CD8-positive, alpha-beta memory T cell (primary cell): ENCODE measurements at regions not wholly inside any gene's neighbourhood (a gene's known extent, or its start where the extent isn't known, plus 50 kb on each side); places are given as distances from the start of the nearest gene placed in this dataset.
"Not testable (repeated sequence)": the region's sequence is repeated elsewhere in the genome, so short reads cannot be mapped to it uniquely, and the experiment has no call there.

ENCODE experiments used
- CTCF ChIA-PET: fragments of 350-600 bp; sonication (Branson Sonifier 250); formaldehyde crosslinking; loops from one replicate; lab custom pipeline; 2021; ENCODE audit warnings: antibody characterized with exemption; lab: Charles Lee
- POLR2A ChIA-PET: fragments of 350-600 bp; sonication (Branson Sonifier 250); formaldehyde crosslinking; loops from one replicate; lab custom pipeline; 2021; ENCODE audit warnings: antibody characterized with exemption; lab: Charles Lee
- DNase-seq, 5 donors: peaks; one replicate each; pipeline versions ENCODE4 v3.0.0 to v3.0.0-alpha.2; 2020 to 2022; ENCODE audit warnings: mixed read lengths in 1 of 5
- H3K27ac ChIP-seq: one replicate; pipeline ENCODE4 v1.7.0; 2013; ENCODE audit warnings: low read depth, mild to moderate bottlenecking, low read length, moderate library complexity
- H3K27me3 ChIP-seq: 2 replicates; pipeline ENCODE4 v1.7.0; 2013; ENCODE audit warnings: low read length, mild to moderate bottlenecking; ENCODE audit not compliant: insufficient read depth, poor library complexity, severe bottlenecking
- H3K36me3 ChIP-seq: 2 replicates; pipeline ENCODE4 v1.7.0; 2013; ENCODE audit warnings: mild to moderate bottlenecking, low read length, moderate library complexity; ENCODE audit not compliant: insufficient read depth
- H3K4me1 ChIP-seq: 2 replicates; pipeline ENCODE4 v1.7.0; 2013; ENCODE audit warnings: mild to moderate bottlenecking, low read length, moderate library complexity; ENCODE audit not compliant: insufficient read depth
- H3K4me3 ChIP-seq: 2 replicates; pipeline ENCODE4 v1.7.0; 2013; ENCODE audit warnings: mild to moderate bottlenecking, low read length
- H3K9me3 ChIP-seq: 2 replicates; pipeline ENCODE4 v1.7.0; 2013; ENCODE audit warnings: mild to moderate bottlenecking, low read length
- H3K27ac Mint-ChIP-seq, 8 donors: one replicate each; pipeline ENCODE4 v1.8.0; 2020 to 2021; ENCODE audit warnings: mixed read lengths in 8 of 8, mild to moderate bottlenecking in 6 of 8, inconsistent platforms in 3 of 8, moderate library complexity in 3 of 8
- H3K27me3 Mint-ChIP-seq, 2 donors: one replicate each; pipeline ENCODE4 v1.8.0; 2020 to 2021; ENCODE audit warnings: mixed read lengths in 2 of 2, mild to moderate bottlenecking in 1 of 2, moderate library complexity in 1 of 2
- H3K36me3 Mint-ChIP-seq, 3 donors: one replicate each; pipeline ENCODE4 v1.8.0; 2020 to 2021; ENCODE audit warnings: mixed read lengths in 3 of 3, inconsistent platforms in 1 of 3, mild to moderate bottlenecking in 1 of 3
- H3K4me1 Mint-ChIP-seq, 3 donors: one replicate each; pipeline ENCODE4 v1.8.0; 2020 to 2021; ENCODE audit warnings: mixed read lengths in 3 of 3, inconsistent platforms in 1 of 3, mild to moderate bottlenecking in 1 of 3
- H3K4me3 Mint-ChIP-seq, 7 donors: one replicate each; pipeline ENCODE4 v1.8.0; 2020 to 2021; ENCODE audit warnings: mixed read lengths in 7 of 7, mild to moderate bottlenecking in 6 of 7, moderate library complexity in 4 of 7, inconsistent platforms in 2 of 7
- H3K9me3 Mint-ChIP-seq, 5 donors: one replicate each; pipeline ENCODE4 v1.8.0; 2020 to 2022; ENCODE audit warnings: mixed read lengths in 5 of 5, mild to moderate bottlenecking in 3 of 5, moderate library complexity in 2 of 5, inconsistent platforms in 1 of 5

DNA sequence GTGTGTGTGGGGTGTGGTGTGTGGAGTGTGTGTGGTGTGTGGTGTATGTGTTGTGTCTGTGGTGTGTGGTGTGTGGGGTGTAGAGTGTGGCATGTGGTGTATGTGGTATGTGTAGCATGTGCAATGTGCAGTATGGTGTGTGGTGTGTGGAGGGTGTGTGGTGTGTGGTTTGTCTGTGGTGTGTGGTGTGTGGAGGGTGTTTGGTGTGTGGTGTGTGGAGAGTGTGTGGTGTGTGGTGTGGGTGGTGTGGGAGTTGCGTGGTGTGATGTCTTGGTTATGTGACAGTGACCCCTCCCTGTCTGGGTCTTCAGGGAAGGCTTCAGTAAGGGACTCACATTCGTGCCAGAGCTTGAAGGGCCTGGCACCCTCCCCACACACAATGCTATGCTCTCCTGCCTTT lies 718.2 kb upstream of the SOX11 start:
- Mint-ChIP-seq H3K9me3 (peaks cover 4 to 9% (median 6%) of the 10 kb centered on the region in 5 donors), H3K4me1 (no peaks in the 10 kb centered on the region), H3K27ac (no peak overlapping the region), H3K36me3 (no peaks in the 10 kb centered on the region), H3K4me3 (no peak overlapping the region), H3K27me3 (no peaks in the 10 kb centered on the region)
- ChIA-PET CTCF (no interaction called here), POLR2A (no interaction called here)
- no peaks in the 10 kb centered on the region for H3K4me1 ChIP-seq
- H3K9me3 ChIP-seq = no peaks in the 10 kb centered on the region
- no peak overlapping the region for H3K4me3 ChIP-seq
- DNase-seq = no peak
- no peaks in the 10 kb centered on the region for H3K27me3 ChIP-seq
- no peaks in the 10 kb centered on the region for H3K36me3 ChIP-seq
- no peak overlapping the region for H3K27ac ChIP-seq

DNA sequence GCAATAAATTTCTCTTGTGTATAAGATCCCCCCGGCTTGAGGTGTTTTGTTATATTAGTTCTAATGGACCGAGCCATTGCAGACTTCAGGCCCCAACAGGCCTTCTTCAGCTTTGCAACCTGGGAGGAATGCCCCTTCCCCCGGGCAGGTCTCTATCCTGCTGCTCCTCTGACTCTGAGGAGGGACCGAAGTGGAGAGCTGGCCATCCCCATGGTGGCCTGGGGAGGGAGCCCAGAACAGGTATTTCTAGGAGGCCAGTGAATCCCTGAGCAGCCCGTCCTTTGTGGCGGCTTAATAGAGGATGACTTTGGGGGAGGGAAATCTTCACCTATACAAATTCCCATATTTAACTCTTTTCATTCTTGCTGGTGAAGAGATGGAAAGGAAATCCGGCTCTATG lies 715.8 kb upstream of the SOX11 start:
- Mint-ChIP-seq H3K27me3 (no peaks in the 10 kb centered on the region), H3K4me3 (no peak overlapping the region), H3K36me3 (no peaks in the 10 kb centered on the region), H3K4me1 (no peaks in the 10 kb centered on the region), H3K27ac (no peak overlapping the region), H3K9me3 (peaks cover 0 to 14% (median 4%) of the 10 kb centered on the region in 5 donors)
- Histone ChIP-seq H3K9me3 (no peaks in the 10 kb centered on the region), H3K4me3 (no peak overlapping the region), H3K4me1 (no peaks in the 10 kb centered on the region), H3K27ac (no peak overlapping the region), H3K36me3 (no peaks in the 10 kb centered on the region), H3K27me3 (no peaks in the 10 kb centered on the region)
- no peak for DNase-seq
- CTCF ChIA-PET = no interaction called here
- POLR2A ChIA-PET = no interaction called here

DNA sequence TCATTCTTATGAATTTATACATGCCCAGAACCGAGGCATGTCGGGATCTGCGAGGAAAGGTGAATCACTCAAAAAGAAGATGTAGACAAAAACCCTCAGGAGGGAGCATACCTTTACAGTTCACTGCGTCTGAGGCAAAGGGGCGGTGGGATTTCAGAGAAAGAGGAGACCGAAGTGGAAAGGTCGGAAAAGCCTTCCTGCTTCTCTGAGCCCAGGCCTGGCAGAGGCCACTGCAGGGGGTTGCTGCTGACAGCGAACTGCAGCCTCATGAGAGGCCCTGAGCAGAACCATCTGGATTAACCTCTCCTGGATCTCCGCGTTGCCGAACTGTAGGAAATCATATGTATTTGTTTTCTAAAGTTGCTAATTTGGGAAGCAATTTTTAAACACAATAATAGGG lies 713.1 kb upstream of the SOX11 start:
- H3K4me3 ChIP-seq = no peak overlapping the region
- no peaks in the 10 kb centered on the region for H3K4me1 ChIP-seq
- ChIA-PET POLR2A (no interaction called here), CTCF (no interaction called here)
- no peak for DNase-seq
- Mint-ChIP-seq H3K4me1 (no peaks in the 10 kb centered on the region), H3K4me3 (no peak overlapping the region), H3K9me3 (peaks cover 0 to 14% (median 6%) of the 10 kb centered on the region in 5 donors), H3K27ac (no peak overlapping the region), H3K27me3 (no peaks in the 10 kb centered on the region), H3K36me3 (no peaks in the 10 kb centered on the region)
- H3K27me3 ChIP-seq = no peaks in the 10 kb centered on the region
- H3K9me3 ChIP-seq = no peaks in the 10 kb centered on the region
- no peak overlapping the region for H3K27ac ChIP-seq
- no peaks in the 10 kb centered on the region for H3K36me3 ChIP-seq

DNA sequence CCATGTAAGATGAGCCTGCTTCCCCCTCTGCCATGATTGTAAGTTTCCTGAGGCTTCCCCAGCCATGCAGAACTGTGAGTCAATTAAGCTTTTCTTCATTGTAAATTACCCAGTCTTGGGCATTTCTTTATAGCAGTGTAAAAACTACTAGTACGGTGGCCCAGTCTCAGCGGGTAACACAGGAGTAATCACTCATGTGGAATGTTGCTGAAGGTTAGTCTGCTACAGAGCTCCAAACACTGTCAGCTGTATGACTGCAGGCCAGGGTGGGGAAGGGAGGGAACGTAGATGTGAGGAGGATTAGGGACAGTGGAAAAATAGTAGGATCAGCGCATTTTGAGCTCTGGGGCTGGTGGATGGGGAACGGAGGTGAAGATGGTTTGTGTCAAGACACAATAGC lies 711.2 kb upstream of the SOX11 start:
- no peaks in the 10 kb centered on the region for H3K9me3 ChIP-seq
- Mint-ChIP-seq H3K4me3 (no peak overlapping the region), H3K36me3 (no peaks in the 10 kb centered on the region), H3K27ac (no peak overlapping the region), H3K4me1 (no peaks in the 10 kb centered on the region), H3K9me3 (peaks cover 2 to 16% (median 8%) of the 10 kb centered on the region in 5 donors), H3K27me3 (no peaks in the 10 kb centered on the region)
- ChIA-PET POLR2A (no interaction called here), CTCF (no interaction called here)
- H3K27ac ChIP-seq = no peak overlapping the region
- H3K4me3 ChIP-seq = no peak overlapping the region
- no peaks in the 10 kb centered on the region for H3K27me3 ChIP-seq
- H3K4me1 ChIP-seq = no peaks in the 10 kb centered on the region
- no peak for DNase-seq
- H3K36me3 ChIP-seq = no peaks in the 10 kb centered on the region

DNA sequence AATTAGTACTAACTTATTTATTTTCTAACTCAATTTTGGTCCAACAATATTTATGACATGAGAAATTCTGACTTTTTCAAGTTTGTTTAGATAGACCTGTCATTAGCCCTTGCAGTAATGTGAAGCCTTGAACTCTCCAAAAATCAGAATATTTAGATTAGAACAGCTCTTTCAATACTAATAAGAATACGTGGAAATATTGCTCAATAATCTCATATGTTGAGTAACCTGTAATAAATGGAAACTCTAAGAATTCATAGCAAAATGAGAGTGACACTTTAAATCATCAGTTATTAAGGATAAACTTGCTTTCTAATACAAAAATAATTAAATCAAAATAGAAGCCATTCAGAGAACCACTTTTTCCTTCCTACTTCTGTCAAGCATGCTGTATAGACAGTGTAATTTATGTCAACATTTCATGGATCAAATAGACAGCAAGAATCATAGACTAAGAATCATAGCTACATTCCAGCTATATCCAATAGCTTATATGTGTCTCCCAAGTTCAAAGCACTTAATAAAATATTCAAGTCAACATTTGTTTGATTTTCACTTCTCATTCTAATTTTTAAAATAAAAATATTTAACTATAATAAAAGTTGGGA lies 710.3 kb upstream of the SOX11 start:
- Mint-ChIP-seq H3K27ac (no peak overlapping the region), H3K4me3 (no peak overlapping the region), H3K36me3 (no peaks in the 10 kb centered on the region), H3K27me3 (no peaks in the 10 kb centered on the region), H3K4me1 (no peaks in the 10 kb centered on the region), H3K9me3 (peaks cover 2 to 14% (median 8%) of the 10 kb centered on the region in 5 donors)
- ChIA-PET CTCF (no interaction called here), POLR2A (no interaction called here)
- Histone ChIP-seq H3K4me3 (no peak overlapping the region), H3K4me1 (no peaks in the 10 kb centered on the region), H3K27me3 (no peaks in the 10 kb centered on the region), H3K9me3 (no peaks in the 10 kb centered on the region), H3K27ac (no peak overlapping the region), H3K36me3 (no peaks in the 10 kb centered on the region)
- DNase-seq = no peak

DNA sequence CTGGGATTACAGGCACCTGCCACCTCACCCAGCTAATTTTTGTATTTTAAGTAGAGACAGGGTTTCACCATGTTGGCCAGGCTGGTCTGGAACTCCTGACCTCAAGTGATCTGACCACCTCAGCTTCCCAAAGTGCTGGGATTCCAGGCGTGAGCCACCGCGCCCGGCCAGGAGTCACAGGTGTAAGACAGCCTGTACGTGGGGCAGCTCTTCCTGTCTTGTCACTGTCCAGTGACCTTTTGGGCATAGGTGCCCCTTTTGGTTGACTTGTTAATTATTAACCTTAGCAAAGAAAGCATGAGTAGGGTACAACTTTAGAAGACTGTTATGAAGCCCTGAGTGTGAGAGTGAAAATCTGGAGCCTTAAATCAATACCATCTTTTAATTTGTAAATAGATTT lies 703.7 kb upstream of the SOX11 start:
- DNase-seq, H3K27me3 ChIP-seq, H3K36me3 ChIP-seq, H3K9me3 ChIP-seq, H3K4me1 ChIP-seq, POLR2A ChIA-PET, H3K27me3 Mint-ChIP-seq, H3K27ac ChIP-seq, H3K36me3 Mint-ChIP-seq, H3K4me1 Mint-ChIP-seq, CTCF ChIA-PET, H3K4me3 ChIP-seq, H3K4me3 Mint-ChIP-seq: not testable (repeated sequence)
- Mint-ChIP-seq H3K9me3 (peaks cover 4 to 16% (median 8%) of the 10 kb centered on the region in 5 donors), H3K27ac (peak overlapping the region in 1 of 8 donors; percentile 3)

DNA sequence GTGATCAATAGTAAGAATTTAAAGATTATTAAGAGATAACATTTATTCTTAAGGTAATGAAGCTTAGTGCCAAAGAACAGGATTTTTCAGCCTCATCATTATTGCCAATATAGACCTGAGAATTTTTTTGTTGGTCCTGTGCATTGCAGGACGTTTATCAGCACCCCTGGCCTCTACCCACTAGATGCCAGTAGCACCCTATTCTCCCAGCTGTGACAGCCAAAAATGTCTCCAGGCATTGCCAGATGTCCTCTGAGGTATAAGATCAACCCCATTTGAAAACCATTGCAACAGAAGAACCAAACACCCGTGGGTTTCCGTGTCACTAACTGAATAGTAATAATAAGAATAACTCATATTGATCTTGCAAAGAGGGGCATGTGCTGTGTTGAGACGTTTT lies 700.0 kb upstream of the SOX11 start:
- no peak overlapping the region for H3K4me3 Mint-ChIP-seq
- POLR2A ChIA-PET = no interaction called here

DNA sequence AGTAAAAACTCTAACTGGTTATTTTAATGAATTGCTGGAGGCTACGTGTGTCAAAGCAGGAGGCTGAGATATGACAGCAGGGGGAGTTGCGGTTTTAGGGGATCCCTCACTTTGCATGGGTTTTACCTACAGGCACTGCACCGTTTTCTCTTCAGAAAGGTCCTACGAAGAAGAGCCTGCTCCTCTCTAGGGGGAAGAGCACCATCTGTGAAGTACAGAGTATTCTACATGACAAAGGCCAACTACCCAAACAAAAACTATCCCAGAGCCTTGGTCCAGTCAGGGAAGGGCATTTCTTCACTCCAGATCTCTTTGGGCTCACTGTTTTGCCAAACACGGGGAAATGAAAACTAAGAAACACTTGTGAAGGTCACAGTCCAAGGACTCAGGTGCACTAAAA lies 696.7 kb upstream of the SOX11 start:
- DNase-seq = no peak
- Histone ChIP-seq H3K27ac (no peak overlapping the region), H3K36me3 (no peaks in the 10 kb centered on the region), H3K4me1 (no peaks in the 10 kb centered on the region), H3K9me3 (no peaks in the 10 kb centered on the region), H3K27me3 (no peaks in the 10 kb centered on the region), H3K4me3 (no peak overlapping the region)
- POLR2A ChIA-PET = no interaction called here
- H3K4me1 Mint-ChIP-seq = no peaks in the 10 kb centered on the region
- no peak overlapping the region for H3K27ac Mint-ChIP-seq
- peaks cover 0 to 2% (median 0%) of the 10 kb centered on the region in 3 donors for H3K36me3 Mint-ChIP-seq
- H3K27me3 Mint-ChIP-seq = peaks cover 0 to 5% of the 10 kb centered on the region in 2 donors
- H3K4me3 Mint-ChIP-seq = no peak overlapping the region
- CTCF ChIA-PET = no interaction called here
- H3K9me3 Mint-ChIP-seq = peaks cover 2 to 16% (median 8%) of the 10 kb centered on the region in 5 donors

More for the DNA sequence above, 700.0 kb upstream of the SOX11 start:
- H3K36me3 ChIP-seq = no peaks in the 10 kb centered on the region
- peaks cover 0 to 2% (median 0%) of the 10 kb centered on the region in 3 donors for H3K36me3 Mint-ChIP-seq
- H3K4me1 ChIP-seq = no peaks in the 10 kb centered on the region
- H3K4me3 ChIP-seq = no peak overlapping the region
- H3K4me1 Mint-ChIP-seq = no peaks in the 10 kb centered on the region
- no peaks in the 10 kb centered on the region for H3K9me3 ChIP-seq
- H3K27me3 Mint-ChIP-seq = peaks cover 0 to 5% of the 10 kb centered on the region in 2 donors
- peaks cover 4 to 12% (median 5%) of the 10 kb centered on the region in 5 donors for H3K9me3 Mint-ChIP-seq
- no peak overlapping the region for H3K27ac Mint-ChIP-seq
- H3K27me3 ChIP-seq = no peaks in the 10 kb centered on the region
- CTCF ChIA-PET = no interaction called here
- no peak overlapping the region for H3K27ac ChIP-seq
- no peak for DNase-seq
